NCI-H1092 treated with DMSO at 0.1 percent for 48 hours (cell line): ENCODE measurements at regions not wholly inside any gene's neighbourhood (a gene's known extent, or its start where the extent isn't known, plus 50 kb on each side); places are given as distances from the start of the nearest gene placed in this dataset.

ENCODE experiments used
- DNase-seq: peaks from one replicate; lab custom pipeline; 2025; lab: John Stamatoyannopoulos, UW

DNA sequence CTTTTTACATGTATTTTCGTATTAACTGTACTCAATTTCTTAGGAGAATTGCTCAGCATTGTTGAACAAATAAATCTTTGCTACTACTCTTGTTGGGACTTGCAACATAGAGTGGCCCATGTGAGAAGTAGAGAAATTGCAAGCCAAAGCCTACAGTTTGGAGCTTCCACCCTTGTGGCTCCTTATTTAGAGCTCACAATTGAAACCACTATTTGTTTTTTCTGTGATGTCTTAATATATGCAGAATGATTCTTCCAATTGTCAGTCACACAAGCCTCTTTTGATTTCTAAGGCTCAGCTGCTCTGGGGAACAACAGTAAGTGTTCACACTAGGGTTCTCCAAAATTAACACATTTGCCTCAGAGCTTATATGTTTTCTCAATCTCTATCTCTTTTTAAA, 60.2 kb upstream of the GALNT13 start:
- no peak for DNase-seq

- no peak for DNase-seq
These were observed 59.1 kb upstream of the GALNT13 start for GRCh38 chr2:153812632-153813031.

GRCh38 chr2:153818242-153818641, 53.5 kb upstream of the GALNT13 start:
- DNase-seq = no peak

- DNase-seq = no peak
These were observed 52.6 kb upstream of the GALNT13 start for GRCh38 chr2:153819074-153819473.

- DNase-seq = no peak
These were observed 52.2 kb upstream of the GALNT13 start for GRCh38 chr2:153819501-153819900.
